AG04449 (cell line): ENCODE measurements at regions not wholly inside any gene's neighbourhood (a gene's known extent, or its start where the extent isn't known, plus 50 kb on each side); places are given as distances from the start of the nearest gene placed in this dataset.

Experiments used
- CTCF ChIA-PET: fragments of 350-600 bp; formaldehyde crosslinking; extraction: SDS; loops from one replicate; lab custom pipeline; 2021; ENCODE audit warnings: antibody characterized with exemption; lab: Yijun Ruan, JAX
- POLR2A ChIA-PET: fragments of 400-600, 350-600 bp; formaldehyde crosslinking; extraction: SDS; loops from one replicate; lab custom pipeline; 2020; ENCODE audit warnings: antibody characterized with exemption, inconsistent platforms; lab: Yijun Ruan, JAX
- DNase-seq: peaks from one replicate; pipeline ENCODE4 v3.0.0-alpha.2; 2010; ENCODE audit warnings: low read depth, low spot score
- H3K4me3 ChIP-seq: 2 replicates; pipeline ENCODE4 v1.5.1; 2011; ENCODE audit warnings: low read depth, mild to moderate bottlenecking, control low read depth, low read length
- CTCF ChIP-seq: IDR thresholded peaks from one replicate; pipeline ENCODE4 v1.5.1; 2011; ENCODE audit warnings: mild to moderate bottlenecking, moderate library complexity, low read length, control low read depth, inconsistent platforms; ENCODE audit not compliant: insufficient read depth; ENCODE audit errors: missing control alignments

GRCh38 chr2:58710795-58711279 is 469.7 kb upstream of the FANCL start:
- no peak overlapping the region for H3K4me3 ChIP-seq
- POLR2A ChIA-PET, result no interaction called here
- DNase-seq, result no peak
- CTCF ChIA-PET, result interaction anchor here (0.7 to 1.3 kb wide), 2 partner anchors 8 to 12 kb away, joined by 3 to 5 read pairs; no protein-coding TSS in a partner anchor
- no peak for TF ChIP-seq CTCF

GRCh38 chr2:58709687-58710354 is 468.7 kb upstream of the FANCL start:
- ChIA-PET CTCF (no interaction called here), POLR2A (no interaction called here)
- DNase-seq, result no peak
- H3K4me3 ChIP-seq, result no peak overlapping the region
- no peak for TF ChIP-seq CTCF

GRCh38 chr2:58709274-58709673 is 468.1 kb upstream of the FANCL start:
- no peak for DNase-seq
- ChIA-PET POLR2A (no interaction called here), CTCF (no interaction called here)
- no peak for TF ChIP-seq CTCF
- no peak overlapping the region for H3K4me3 ChIP-seq

GRCh38 chr2:58708565-58708964 is 467.4 kb upstream of the FANCL start:
- no peak for TF ChIP-seq CTCF
- no peak for DNase-seq
- CTCF ChIA-PET, result no interaction called here
- no peak overlapping the region for H3K4me3 ChIP-seq
- POLR2A ChIA-PET, result no interaction called here

- CTCF ChIA-PET, result interaction anchor here (1.3 kb wide), 1 partner anchor 9 kb away, joined by 3 read pairs; no protein-coding TSS in a partner anchor
- no peak overlapping the region for H3K4me3 ChIP-seq
- TF ChIP-seq CTCF, result no peak
- POLR2A ChIA-PET, result no interaction called here
- no peak for DNase-seq
Observed at GRCh38 chr2:58702302-58702885, 461.3 kb upstream of the FANCL start.

DNA sequence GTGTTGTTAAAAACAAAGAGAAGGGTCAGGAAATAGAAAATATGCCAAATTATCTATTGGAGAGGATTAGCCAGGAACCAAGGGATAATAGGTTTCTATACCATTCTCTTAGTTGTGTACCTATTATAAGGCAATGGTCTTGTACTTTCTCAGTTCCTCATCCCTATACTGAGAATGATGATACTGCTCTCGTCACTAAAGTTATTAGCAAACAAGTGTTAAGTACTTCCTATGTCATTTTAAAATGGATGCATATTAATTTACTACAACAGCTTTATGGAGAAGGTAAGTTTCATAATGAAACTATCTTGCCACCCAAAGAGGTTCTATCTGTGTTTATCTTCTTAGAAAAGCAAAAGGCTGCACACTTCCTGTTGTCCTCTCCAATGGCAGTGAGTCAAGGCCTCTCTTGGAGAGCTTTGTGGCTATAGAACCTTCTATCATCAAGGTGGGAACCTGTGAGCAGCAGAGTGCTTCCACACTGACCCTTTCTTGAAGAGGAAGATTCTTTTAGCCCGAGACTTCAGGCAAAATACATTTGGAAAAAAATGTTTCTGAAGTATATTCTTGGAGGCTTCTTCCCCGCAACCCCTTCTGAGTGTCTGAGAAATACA is 460.7 kb upstream of the FANCL start:
- POLR2A ChIA-PET, result no interaction called here

More for the DNA sequence above, 460.7 kb upstream of the FANCL start:
- CTCF ChIA-PET, result interaction anchor here (1.3 kb wide), 1 partner anchor 9 kb away, joined by 3 read pairs; no protein-coding TSS in a partner anchor
- TF ChIP-seq CTCF, result no peak
- DNase-seq, result no peak
- no peak overlapping the region for H3K4me3 ChIP-seq
